Osteocyte (in vitro differentiated cells): ENCODE measurements at regions not wholly inside any gene's neighbourhood (a gene's known extent, or its start where the extent isn't known, plus 50 kb on each side); places are given as distances from the start of the nearest gene placed in this dataset.

Experiments used
- DNase-seq: peaks from one replicate; pipeline ENCODE4 v3.0.0; 2021; ENCODE audit warnings: mixed read lengths; ENCODE audit not compliant: unreplicated experiment; ENCODE audit errors: extremely low spot score
- H3K27ac Mint-ChIP-seq: one replicate; pipeline ENCODE4 v1.8.0; 2021; ENCODE audit warnings: mild to moderate bottlenecking, mixed read lengths; ENCODE audit not compliant: unreplicated experiment
- H3K27me3 Mint-ChIP-seq: one replicate; pipeline ENCODE4 v1.8.0; 2021; ENCODE audit warnings: mixed read lengths; ENCODE audit not compliant: unreplicated experiment
- H3K36me3 Mint-ChIP-seq: one replicate; pipeline ENCODE4 v1.8.0; 2021; ENCODE audit warnings: mixed read lengths; ENCODE audit not compliant: unreplicated experiment
- H3K4me1 Mint-ChIP-seq: one replicate; pipeline ENCODE4 v1.8.0; 2021; ENCODE audit warnings: mixed read lengths; ENCODE audit not compliant: unreplicated experiment
- H3K4me3 Mint-ChIP-seq: one replicate; pipeline ENCODE4 v1.8.0; 2021; ENCODE audit warnings: mild to moderate bottlenecking, moderate library complexity, mixed read lengths; ENCODE audit not compliant: unreplicated experiment
- H3K9me3 Mint-ChIP-seq: one replicate; pipeline ENCODE4 v1.8.0; 2021; ENCODE audit warnings: mixed read lengths; ENCODE audit not compliant: unreplicated experiment
- CTCF ChIP-seq: fragments of 200-600 bp; sonication (generic); IDR thresholded peaks from 2 replicates; pipeline ENCODE4 v1.5.0; 2021; ENCODE audit warnings: antibody characterized with exemption, mild to moderate bottlenecking, moderate library complexity

- no peaks in the 10 kb centered on the region for H3K27me3 Mint-ChIP-seq
- H3K27ac Mint-ChIP-seq: no peak overlapping the region
- H3K36me3 Mint-ChIP-seq: no peaks in the 10 kb centered on the region
- no peak for DNase-seq
- H3K9me3 Mint-ChIP-seq: no peaks in the 10 kb centered on the region
- peaks cover 2% of the 10 kb centered on the region for H3K4me1 Mint-ChIP-seq
- TF ChIP-seq CTCF: no peak
- H3K4me3 Mint-ChIP-seq: no peak overlapping the region
These were observed 1579.2 kb upstream of the PIK3C3 start for GRCh38 chr18:40375837-40376236.

- Mint-ChIP-seq H3K27me3 (no peaks in the 10 kb centered on the region), H3K9me3 (no peaks in the 10 kb centered on the region), H3K36me3 (no peaks in the 10 kb centered on the region), H3K4me3 (no peak overlapping the region), H3K4me1 (no peaks in the 10 kb centered on the region), H3K27ac (no peak overlapping the region)
- TF ChIP-seq CTCF: no peak
- no peak for DNase-seq
These were observed 1583.4 kb upstream of the PIK3C3 start for GRCh38 chr18:40371673-40372072.

GRCh38 chr18:40367576-40367975 lies 1587.5 kb upstream of the PIK3C3 start:
- no peak for TF ChIP-seq CTCF
- H3K36me3 Mint-ChIP-seq: no peaks in the 10 kb centered on the region

GRCh38 chr18:40366521-40366920 lies 1588.5 kb upstream of the PIK3C3 start:
- Mint-ChIP-seq H3K36me3 (no peaks in the 10 kb centered on the region), H3K4me3 (no peak overlapping the region), H3K4me1 (no peaks in the 10 kb centered on the region), H3K27me3 (no peaks in the 10 kb centered on the region), H3K27ac (no peak overlapping the region), H3K9me3 (no peaks in the 10 kb centered on the region)
- no peak for TF ChIP-seq CTCF
- no peak for DNase-seq

More at GRCh38 chr18:40367576-40367975, 1587.5 kb upstream of the PIK3C3 start:
- H3K27me3 Mint-ChIP-seq: no peaks in the 10 kb centered on the region
- no peak overlapping the region for H3K4me3 Mint-ChIP-seq
- no peaks in the 10 kb centered on the region for H3K9me3 Mint-ChIP-seq
- no peak overlapping the region for H3K27ac Mint-ChIP-seq
- no peaks in the 10 kb centered on the region for H3K4me1 Mint-ChIP-seq
- no peak for DNase-seq

- Mint-ChIP-seq H3K36me3 (no peaks in the 10 kb centered on the region), H3K9me3 (no peaks in the 10 kb centered on the region), H3K27ac (no peak overlapping the region)
These were observed 1589.5 kb upstream of the PIK3C3 start for GRCh38 chr18:40365526-40365925.

More at GRCh38 chr18:40365526-40365925, 1589.5 kb upstream of the PIK3C3 start:
- TF ChIP-seq CTCF: no peak
- Mint-ChIP-seq H3K4me1 (no peaks in the 10 kb centered on the region), H3K4me3 (no peak overlapping the region), H3K27me3 (no peaks in the 10 kb centered on the region)
- no peak for DNase-seq
